HL-60 (cell line): ENCODE measurements at regions not wholly inside any gene's neighbourhood (a gene's known extent, or its start where the extent isn't known, plus 50 kb on each side); places are given as distances from the start of the nearest gene placed in this dataset.

Experiments
- GABPA ChIP-seq: IDR thresholded peaks from 2 replicates; pipeline ENCODE4 v1.6.1; 2012; ENCODE audit warnings: low read depth
- POLR2AphosphoS5 ChIP-seq: IDR thresholded peaks from 2 replicates; pipeline ENCODE4 v1.6.1; 2012; ENCODE audit warnings: low read depth
- SPI1 ChIP-seq: IDR thresholded peaks from 2 replicates; pipeline ENCODE4 v1.6.1; 2012; ENCODE audit warnings: low read depth, mild to moderate bottlenecking, borderline replicate concordance
- TF ChIP-seq, protein P1 (sequence below): IDR thresholded peaks from one replicate; pipeline ENCODE4 v1.5.1; 2011; ENCODE audit warnings: low read length, control low read depth, inconsistent platforms; ENCODE audit not compliant: insufficient read depth
- TF ChIP-seq, protein P2 (sequence below): IDR thresholded peaks from 2 replicates; pipeline ENCODE4 v1.6.1; 2012; ENCODE audit warnings: low read depth; ENCODE audit not compliant: insufficient replicate concordance

GRCh38 chr4:110823251-110823650, 200.4 kb upstream of the PITX2 start:
- TF ChIP-seq, protein P1, sequence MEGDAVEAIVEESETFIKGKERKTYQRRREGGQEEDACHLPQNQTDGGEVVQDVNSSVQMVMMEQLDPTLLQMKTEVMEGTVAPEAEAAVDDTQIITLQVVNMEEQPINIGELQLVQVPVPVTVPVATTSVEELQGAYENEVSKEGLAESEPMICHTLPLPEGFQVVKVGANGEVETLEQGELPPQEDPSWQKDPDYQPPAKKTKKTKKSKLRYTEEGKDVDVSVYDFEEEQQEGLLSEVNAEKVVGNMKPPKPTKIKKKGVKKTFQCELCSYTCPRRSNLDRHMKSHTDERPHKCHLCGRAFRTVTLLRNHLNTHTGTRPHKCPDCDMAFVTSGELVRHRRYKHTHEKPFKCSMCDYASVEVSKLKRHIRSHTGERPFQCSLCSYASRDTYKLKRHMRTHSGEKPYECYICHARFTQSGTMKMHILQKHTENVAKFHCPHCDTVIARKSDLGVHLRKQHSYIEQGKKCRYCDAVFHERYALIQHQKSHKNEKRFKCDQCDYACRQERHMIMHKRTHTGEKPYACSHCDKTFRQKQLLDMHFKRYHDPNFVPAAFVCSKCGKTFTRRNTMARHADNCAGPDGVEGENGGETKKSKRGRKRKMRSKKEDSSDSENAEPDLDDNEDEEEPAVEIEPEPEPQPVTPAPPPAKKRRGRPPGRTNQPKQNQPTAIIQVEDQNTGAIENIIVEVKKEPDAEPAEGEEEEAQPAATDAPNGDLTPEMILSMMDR, result no peak
- TF ChIP-seq, protein P2, sequence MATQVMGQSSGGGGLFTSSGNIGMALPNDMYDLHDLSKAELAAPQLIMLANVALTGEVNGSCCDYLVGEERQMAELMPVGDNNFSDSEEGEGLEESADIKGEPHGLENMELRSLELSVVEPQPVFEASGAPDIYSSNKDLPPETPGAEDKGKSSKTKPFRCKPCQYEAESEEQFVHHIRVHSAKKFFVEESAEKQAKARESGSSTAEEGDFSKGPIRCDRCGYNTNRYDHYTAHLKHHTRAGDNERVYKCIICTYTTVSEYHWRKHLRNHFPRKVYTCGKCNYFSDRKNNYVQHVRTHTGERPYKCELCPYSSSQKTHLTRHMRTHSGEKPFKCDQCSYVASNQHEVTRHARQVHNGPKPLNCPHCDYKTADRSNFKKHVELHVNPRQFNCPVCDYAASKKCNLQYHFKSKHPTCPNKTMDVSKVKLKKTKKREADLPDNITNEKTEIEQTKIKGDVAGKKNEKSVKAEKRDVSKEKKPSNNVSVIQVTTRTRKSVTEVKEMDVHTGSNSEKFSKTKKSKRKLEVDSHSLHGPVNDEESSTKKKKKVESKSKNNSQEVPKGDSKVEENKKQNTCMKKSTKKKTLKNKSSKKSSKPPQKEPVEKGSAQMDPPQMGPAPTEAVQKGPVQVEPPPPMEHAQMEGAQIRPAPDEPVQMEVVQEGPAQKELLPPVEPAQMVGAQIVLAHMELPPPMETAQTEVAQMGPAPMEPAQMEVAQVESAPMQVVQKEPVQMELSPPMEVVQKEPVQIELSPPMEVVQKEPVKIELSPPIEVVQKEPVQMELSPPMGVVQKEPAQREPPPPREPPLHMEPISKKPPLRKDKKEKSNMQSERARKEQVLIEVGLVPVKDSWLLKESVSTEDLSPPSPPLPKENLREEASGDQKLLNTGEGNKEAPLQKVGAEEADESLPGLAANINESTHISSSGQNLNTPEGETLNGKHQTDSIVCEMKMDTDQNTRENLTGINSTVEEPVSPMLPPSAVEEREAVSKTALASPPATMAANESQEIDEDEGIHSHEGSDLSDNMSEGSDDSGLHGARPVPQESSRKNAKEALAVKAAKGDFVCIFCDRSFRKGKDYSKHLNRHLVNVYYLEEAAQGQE, result no peak
- TF ChIP-seq GABPA, result no peak
- TF ChIP-seq POLR2AphosphoS5, result no peak
- no peak for TF ChIP-seq SPI1
